HG03060 (cell line): ENCODE measurements at regions not wholly inside any gene's neighbourhood (a gene's known extent, or its start where the extent isn't known, plus 50 kb on each side); places are given as distances from the start of the nearest gene placed in this dataset.

Experiments used
- ATAC-seq: cut with Tn5 transposase; IDR thresholded peaks from one replicate; pipeline ENCODE4 v1.9.1; 2021; ENCODE audit warnings: low read depth, moderate number of reproducible peaks; ENCODE audit not compliant: unreplicated experiment

DNA sequence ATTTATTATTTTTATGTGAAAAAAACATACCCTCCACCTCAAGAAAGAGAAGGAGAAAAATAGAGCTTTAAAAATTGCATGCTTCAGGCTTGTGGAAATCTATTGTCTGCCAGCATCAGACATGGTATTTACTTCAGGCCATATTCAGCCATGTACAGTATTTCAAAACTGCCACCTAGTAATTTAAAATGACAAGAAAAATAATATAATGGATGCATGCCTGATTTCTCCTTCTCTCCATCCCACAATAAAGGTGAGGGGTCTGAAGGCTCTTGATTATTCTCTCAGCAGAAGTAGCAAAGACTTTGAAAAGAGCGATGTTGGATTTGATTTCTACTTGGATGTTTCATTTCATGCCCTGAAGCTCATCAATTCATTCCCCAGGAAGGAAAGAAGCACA lies 250.7 kb downstream of the TBC1D4 start:
- ATAC-seq, result no peak

DNA sequence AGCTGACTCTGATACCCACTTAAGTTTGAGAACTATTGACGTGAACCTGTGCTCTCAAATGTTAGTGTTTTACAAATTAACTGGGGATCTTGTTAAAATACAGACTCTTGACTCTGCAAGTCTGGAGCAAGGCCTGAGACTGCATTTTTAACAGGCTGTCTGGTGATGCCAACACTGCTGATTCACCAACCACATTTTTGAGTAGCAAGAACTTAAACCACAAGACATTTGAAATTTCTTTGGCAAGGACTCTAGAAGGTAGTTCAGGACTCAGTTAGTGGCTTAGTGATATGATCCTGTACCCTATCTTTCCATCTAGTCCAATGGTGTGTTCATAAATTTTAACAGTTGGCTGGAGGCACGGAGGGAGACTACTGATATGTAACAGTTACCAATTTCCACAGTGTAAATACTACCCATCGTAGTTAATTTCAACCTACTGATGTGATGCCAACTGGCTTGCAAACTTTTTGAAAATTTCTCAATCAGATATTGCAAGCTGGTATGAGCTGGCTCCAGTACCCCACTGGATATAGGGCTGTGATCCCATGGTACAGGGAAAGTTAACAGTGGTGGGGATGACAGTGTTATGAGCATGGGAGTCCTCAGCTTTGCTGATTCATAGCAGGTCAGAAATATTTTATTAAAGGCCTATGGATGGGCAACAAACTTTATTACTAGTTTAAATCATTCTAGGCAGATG lies 255.1 kb downstream of the TBC1D4 start:
- ATAC-seq, result no peak

DNA sequence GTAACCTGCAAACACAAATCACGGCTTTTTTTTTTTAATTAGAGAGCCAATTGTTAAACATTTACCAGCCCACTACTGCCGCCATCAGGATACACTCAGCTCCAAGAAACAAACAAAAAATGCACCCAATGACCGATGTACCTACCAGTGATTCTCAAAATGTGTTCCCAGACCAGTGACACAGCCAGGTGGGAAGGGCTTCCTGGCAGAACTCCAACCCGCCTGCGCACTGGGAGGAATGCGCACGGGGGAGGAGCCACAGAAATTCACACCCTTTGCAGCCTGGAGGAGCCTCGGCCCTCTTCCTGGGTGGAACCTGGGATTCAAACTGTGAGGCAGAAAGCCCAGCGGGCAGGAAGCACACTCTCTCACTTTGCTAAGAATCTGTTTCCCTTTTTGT lies 255.9 kb downstream of the TBC1D4 start:
- ATAC-seq, result no peak

DNA sequence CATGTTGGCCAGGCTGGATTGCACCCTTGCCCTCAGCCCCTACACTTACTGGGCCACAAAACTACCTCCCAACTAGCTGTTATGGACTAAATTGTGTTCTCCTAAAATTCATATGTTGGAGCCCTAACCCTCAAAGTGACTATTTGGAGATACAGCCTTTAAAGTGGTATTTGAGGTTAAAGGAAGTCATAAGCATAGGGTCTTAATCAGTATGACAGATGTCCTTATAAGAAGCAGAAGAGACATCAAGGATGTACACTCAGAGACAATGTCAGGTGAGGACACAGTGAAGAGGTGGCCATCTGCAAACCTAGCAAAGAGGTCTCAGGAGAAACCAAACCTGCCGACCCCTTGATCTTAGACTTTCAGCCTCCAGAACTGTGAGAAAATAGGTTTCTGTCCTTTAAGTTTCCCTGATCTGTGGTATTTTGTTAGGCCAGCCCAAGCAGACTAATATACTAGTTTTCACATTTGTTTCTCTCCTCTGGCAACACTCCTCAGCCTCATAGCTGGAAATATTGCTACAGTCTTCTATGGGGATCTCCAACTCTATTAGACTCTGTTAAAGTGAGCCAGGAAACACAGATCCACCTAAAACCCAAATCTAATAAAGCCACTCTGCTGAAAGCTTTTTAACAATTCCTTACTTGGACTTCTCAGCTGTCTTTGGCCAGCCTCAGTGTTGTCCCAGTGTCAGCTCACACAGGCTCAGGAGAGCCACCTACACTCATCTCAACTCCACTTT lies 256.5 kb downstream of the TBC1D4 start:
- no peak for ATAC-seq

DNA sequence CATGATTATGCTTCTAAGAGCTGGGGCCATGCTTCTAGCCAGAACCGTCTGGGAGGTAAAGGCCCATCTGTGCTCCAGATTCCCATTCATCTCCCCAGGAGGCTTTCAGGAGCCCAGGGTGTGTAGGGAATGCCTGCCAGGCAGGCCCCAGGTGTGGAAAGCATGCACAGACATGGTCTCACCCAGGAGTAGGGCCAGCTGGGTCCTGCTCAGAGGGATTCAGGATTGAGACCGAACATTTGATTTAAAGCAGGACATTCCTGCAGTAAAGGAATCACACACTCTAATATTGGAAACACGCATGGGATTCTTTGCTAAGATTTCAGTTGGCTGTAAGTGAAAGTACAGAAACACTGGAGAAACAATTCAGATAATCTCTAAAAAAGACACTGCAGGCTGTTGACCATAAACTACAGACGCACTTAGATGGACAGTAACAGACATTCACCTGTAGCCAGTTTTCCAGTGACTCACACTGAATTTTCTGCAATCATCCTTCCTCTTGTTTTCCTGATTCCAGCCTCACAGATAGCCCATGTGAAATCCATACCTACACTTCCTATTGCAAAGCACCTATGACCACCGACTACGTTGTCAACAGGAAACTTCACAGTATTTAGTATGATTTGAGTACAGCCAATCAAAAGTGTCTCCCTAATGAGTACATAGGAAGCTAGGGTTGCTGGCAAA lies 257.8 kb downstream of the TBC1D4 start:
- ATAC-seq, result no peak

DNA sequence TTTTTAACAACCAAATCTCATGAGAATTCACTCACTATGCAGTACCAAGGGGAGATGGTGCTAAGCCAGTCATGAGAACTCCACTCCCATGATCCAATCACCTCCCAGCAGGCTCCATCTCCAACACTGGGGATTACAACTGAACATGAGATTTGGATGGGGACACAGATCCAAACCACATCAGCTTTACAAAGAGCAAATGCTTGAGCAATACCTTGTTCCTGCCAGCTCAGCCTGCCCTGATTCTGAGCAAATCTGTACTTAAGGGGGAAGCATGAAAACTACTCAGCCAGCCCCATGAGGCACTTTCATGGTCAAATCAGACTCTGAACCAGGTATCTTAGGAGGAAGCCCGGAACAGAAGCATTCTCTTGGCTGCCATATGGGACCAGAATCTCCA lies 259.9 kb downstream of the TBC1D4 start:
- ATAC-seq, result no peak

DNA sequence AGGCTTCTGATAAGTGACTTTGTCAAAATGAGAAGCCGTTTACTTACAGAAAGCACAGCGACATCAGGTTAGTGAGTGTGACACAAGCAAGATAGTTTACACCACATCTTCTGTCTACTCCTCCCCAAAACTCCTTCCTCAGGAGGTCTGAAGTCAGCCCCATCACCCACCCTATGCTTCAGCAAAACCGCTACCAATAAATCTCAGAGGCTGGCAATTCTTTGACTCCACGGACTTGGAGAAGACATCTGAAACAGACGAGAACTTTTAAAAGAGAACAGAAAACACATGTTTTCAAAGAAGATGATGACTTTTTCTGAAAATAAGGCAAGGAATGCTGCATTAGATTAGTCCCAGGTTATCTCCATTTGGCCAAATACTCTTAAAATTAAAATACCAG lies 261.1 kb downstream of the TBC1D4 start:
- ATAC-seq, result no peak

DNA sequence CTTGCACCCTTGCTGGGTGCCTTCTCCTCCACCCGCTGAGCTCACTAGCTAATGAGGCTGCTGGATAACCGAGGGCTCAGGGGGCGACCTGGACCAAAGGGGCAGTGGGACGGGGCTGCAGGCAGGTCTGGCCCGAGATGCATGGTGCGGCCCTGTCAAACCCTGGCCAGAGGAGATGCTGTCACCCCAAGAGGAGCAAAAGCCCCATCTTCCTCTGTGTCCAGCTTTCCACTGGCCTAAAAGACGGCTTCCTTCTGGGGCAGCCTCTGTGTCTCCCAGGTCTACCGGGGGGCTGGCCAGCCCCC lies 261.8 kb downstream of the TBC1D4 start:
- ATAC-seq, result no peak

DNA sequence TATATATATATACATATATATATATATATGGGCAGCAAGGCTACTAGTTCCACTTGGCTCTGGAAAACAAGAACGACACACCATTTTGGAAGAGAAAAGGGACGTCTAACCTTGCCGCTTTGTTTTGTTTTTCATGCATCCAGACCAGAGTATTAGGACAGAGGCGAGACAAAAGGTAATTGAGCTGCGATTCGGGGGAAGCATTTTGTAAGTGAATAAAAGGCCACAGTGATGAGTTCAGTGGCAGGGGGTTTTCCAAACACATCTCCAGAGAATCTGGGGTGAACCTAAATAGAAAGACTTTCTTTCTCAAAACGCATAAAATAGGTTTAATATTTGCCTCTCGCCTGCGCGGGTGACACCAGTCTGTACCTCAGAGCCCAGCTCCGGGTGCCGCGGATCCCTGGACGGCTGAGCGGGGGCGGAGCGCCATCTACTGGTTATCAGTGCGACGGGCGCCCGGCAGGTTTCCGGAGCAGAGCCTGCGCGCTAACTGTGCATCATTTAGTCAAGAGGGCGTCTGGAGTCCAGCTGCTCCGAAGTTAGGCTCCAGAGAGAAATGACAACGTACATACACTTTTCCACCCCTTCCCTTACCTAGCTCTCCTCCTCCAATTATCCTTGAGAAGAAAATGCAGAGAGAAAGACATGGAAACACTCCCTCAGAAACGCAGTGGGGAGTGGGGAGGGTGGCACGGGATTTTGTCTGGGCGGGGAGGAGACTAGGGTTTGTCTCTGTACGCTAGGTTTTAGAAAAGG lies 262.3 kb downstream of the TBC1D4 start:
- ATAC-seq, result peak; percentile 76

DNA sequence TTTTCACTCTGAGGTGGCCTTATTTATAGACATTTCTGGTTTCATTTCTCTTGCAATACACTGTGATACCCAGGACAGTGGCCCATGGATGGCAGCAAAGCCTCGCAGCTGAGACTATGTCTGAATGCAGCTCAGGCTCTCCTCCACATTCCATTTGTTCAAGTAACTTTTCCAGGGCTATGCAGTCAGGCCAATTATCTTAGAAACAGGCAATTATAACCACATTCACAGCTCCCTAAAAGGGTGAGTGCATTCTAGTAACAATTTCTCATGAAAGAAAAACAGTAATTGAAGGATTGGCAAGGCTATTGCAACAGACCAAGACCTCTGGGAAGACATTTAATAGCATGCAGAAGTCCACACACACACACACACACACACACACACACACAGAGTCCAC lies 264.0 kb downstream of the TBC1D4 start:
- no peak for ATAC-seq

DNA sequence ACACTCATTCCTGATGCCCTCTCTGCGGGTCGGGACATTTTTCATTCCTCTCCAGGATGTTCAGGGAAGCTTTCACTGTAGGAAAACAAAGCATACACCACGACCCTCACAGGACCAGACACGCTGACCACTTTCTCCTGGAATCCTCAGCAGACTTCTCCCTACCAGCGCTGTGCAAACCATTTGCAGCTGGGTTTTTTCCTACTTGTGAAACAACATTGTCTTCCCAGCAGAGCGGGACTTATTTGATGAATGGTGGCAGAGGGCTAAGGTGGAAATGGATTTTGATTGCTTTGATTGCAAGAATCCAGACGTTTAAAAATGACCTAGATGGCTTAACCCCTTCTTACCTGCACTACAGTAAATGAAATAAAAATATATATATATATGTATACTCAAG lies 265.9 kb downstream of the TBC1D4 start:
- ATAC-seq, result no peak

DNA sequence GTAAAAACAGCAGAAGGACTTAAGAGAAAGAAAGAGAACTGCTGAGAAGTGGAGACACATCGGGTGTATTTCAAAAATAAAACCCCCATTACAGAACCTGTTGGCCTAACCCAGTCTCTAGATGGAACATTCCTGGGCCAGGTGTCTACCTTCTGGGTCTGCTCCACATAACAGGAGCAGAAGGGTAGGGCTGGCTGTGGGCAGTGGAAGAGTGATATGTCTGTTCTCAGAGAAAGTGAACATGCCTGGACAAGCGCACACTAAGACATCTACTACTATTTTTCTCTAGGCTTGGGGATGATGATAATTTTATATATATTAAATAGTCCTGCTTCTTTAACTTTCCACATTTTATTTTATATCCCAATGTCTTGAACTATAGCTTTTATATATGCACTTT lies 267.1 kb downstream of the TBC1D4 start:
- no peak for ATAC-seq

DNA sequence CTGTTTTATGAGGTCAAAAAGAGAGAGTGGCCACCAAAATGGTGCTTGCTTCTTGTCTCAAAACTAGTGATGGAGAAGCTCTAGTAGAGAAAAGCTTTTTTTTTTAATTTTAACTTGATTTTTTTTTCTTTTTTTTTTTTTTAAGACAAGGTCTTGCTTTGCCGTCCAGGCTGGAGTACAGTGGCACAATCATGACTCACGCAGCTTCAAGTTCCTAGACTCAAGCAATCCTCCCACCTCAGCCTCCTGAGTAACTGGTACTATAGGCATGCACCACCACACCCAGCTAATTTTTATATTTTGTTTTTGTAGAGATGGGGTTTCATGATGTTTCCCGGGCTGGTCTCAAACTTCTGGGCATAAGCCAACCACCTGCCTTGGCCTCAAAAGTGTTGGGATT lies 279.0 kb downstream of the TBC1D4 start:
- ATAC-seq, result no peak

DNA sequence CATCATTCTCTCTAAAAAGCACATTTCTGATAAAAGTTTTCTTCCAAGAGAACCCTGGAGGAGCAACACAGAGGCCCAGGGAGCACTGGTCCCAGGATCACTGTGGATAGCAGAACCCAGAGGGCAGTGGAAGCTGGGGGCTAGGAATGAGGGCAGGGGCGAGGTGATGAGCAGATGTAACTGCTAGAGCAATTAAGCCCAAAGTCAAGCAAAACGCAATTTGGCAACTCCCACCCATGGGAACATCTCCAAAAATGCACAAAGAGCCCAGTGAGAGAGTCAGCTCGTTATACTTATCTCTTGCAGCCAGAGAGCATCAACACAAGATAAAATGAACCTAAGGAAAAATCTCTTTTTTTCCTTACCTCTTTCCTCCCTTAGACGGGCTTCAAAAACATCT lies 284.2 kb downstream of the TBC1D4 start:
- no peak for ATAC-seq

DNA sequence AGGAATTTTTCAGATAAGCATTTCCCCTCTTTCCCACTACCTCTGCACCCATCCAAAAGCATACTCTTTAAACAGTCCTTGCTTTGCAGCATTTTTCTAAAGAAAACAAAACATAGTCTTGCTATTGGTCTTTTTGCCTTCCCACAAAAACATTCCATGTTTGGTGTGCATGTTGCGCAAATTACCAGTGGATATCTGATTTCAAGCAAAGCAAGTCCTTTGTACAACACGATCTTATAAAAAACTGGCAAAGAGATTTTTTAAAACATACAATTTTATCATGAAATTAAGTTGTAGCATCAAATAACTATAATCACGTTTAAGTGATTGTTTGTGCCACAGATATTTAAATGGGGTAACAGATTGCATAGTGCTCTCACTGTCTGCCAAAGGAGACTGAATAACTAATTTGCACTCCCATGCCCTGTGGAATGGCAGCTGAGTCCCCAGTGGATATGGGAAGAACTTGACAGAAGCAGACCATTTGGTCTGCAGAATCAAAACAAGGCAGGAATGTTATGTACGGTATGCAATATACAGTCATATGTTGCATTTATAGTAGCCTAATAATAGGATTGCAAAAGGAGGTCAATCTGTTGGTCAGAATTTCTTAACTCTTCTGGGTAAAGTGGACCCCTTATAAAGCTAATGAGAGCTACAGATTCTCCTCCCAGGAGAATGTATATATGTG lies 285.7 kb downstream of the TBC1D4 start:
- ATAC-seq, result no peak

DNA sequence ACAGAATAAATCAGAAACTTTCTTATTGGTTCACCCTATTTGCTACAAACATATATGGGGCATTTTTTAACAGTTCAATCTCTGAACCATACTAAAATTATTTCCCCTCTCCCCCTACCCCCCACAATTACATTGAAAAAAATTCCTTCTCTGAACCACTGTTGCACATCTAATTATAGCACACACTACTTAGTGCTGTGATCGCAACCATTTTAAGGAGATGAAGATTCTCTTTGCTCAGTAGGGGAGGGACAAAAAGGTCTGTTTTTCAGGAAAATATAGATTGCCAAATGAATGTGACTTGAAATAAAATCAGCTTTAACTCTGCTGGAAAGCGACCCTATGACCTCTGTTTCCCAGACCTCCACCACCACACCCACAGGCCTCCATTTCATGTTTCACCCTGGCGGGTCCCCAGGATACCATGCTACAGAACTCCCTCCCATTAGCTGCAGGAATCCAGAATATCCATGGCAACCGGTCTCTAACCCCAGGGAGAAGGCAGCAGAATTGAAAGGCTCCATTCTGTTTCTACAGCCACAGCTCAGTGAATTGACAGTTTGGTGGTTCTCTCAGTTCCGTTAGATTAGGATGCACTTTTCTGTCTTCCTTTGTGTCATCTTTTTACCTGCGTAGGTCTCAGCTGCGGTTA lies 286.3 kb downstream of the TBC1D4 start:
- ATAC-seq, result no peak

DNA sequence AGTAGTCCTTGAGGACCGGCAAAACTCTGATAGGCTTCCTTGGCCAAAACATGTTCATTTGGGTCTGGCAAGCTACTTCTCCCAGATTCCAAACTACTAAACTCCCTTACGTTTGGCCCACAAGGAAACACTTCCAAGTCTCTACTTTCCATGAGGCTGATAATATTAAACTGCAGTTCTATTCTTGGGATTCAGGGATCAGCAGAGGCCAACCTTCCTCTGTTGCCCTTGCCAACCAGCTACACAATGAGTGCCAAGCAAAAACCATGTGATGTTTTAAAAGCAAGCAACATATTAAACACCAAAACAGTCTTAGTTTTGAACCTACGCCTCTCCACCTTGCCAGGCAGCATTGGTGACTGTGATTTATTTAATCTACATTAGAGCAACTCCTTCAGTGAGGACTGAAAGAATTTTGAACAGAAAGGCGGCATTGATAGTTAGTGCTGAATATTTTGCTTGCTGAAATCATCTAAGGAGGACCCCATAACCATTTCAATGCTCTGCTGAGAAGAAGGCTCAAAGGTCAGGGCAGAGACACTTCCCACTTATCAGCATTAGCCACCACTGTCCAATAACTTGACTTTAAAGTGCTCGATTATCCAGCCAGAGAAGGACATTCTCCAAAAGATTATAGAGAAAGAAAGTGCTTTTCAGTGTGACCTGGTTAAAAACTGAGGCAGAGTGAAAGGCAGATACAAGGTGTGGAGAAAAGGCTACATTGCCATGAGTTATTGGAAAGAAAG lies 287.1 kb downstream of the TBC1D4 start:
- no peak for ATAC-seq

DNA sequence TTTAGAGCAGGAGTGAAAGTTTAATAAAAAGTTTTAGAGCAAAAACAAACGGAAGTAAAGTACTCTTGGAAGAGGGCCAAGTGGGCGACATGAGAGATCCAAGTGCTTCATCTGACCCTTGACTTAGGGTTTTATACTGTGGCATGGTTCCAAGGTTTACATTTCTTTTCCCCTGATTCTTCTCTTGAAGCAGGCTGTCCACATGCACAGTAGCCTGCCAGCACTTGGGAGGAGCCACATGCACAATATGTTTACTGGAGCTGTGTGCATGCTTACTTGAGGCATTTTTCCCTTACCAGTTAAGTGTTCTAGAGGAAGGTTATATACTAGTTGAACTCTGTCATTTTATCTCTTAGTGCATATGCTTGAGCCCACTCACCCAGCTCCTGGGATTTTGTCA lies 295.6 kb downstream of the TBC1D4 start:
- ATAC-seq, result no peak

DNA sequence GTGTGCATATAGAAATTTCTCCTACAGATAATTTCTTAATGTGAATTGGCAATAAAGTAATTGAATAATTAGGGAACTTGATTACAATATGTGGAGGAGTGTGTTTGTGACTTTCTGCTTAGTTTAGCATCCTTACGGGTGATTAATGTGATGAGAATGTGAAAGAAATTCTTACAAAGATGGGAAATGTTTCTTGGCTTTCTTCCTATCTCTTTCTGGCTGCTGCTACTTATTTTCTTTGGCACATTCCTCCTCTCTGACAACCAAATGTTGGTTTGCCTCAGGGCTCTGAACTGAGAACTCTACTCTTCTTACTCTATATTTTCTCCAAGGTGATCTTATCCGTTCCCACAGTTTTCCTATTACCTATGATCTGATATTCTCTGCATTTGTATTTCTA lies 300.1 kb downstream of the TBC1D4 start:
- no peak for ATAC-seq
